ENCODE measurements at regions not wholly inside any gene's neighbourhood (a gene's known extent, or its start where the extent isn't known, plus 50 kb on each side); places are given as distances from the start of the nearest gene placed in this dataset.
A peak's percentile ranks its signal among the peaks of the same experiment; 100 is the strongest.

DNA sequence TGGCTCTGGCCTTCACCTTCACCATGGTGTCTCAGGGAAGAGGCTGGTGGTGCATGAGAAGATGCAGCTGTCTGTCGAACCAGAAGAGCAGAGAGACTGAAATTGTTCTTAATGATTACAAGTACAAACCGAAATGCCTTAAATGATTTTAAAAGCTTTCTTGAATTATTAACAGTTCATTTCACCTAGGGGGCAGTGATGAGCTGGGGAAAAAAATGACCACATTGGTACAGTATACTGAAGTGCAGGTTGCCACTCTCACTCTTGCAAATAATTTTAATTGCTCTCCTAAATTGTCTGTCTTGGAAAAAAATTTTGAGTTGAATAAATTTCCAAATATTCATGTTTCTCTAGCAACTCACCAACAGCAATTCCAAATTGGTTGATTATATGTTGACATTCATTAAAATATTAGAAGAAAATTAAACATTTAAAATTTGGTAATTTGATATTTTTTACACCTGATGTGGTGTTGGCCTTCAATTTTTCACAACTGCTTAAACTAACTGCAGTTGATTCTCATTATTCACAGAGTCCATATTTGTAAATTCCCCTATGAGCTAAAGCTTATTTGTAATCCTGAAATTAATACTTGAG lies 692.6 kb downstream of the ZWINT start:
- peaks cover 10% of the 10 kb centered on the region; the same call in 1 of the 2 replicates for H3K9me3 ChIP-seq (ENCODE audit: control insufficient read depth, insufficient read depth, low read length)
- ChIA-PET CTCF (no interaction called here), POLR2A (no interaction called here)
- DNase-seq (ENCODE audit: low read depth, low spot score), result no peak
- H3K4me3 ChIP-seq (ENCODE audit: low read depth, low read length), result no peak overlapping the region
- no peak overlapping the region for H3K27ac ChIP-seq (ENCODE audit: low read depth, low read length)
- no peaks in the 10 kb centered on the region for H3K27me3 ChIP-seq (ENCODE audit: control insufficient read depth, insufficient read depth, low read length)
- TF ChIP-seq, protein P1, sequence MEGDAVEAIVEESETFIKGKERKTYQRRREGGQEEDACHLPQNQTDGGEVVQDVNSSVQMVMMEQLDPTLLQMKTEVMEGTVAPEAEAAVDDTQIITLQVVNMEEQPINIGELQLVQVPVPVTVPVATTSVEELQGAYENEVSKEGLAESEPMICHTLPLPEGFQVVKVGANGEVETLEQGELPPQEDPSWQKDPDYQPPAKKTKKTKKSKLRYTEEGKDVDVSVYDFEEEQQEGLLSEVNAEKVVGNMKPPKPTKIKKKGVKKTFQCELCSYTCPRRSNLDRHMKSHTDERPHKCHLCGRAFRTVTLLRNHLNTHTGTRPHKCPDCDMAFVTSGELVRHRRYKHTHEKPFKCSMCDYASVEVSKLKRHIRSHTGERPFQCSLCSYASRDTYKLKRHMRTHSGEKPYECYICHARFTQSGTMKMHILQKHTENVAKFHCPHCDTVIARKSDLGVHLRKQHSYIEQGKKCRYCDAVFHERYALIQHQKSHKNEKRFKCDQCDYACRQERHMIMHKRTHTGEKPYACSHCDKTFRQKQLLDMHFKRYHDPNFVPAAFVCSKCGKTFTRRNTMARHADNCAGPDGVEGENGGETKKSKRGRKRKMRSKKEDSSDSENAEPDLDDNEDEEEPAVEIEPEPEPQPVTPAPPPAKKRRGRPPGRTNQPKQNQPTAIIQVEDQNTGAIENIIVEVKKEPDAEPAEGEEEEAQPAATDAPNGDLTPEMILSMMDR (IDR thresholded peaks at IDR 0.05; ENCODE audit: low read depth, low read length), result no peak

DNA sequence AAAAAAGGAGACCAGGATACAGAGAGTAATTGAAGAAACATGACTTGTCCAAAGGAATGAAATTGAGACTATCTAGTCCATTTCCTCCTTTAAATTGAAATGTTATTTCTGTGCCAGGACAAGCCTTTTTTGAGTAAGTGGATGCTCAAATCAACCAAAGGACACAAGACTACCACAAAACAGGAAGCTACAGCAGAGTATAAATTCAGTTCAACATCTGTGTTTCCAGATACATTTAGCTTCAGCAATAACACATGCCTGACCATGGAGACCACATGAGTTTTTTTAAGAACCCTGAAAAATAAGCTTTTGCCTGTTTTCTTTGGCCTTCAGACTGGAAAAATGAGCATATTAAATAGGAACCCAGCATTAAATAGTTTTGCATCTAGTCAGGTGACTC lies 707.5 kb downstream of the ZWINT start:
- Histone ChIP-seq H3K4me3 (ENCODE audit: low read depth, low read length) (no peak overlapping the region), H3K9me3 (ENCODE audit: control insufficient read depth, insufficient read depth, low read length) (no peaks in the 10 kb centered on the region; the same call in 1 of the 2 replicates), H3K27ac (ENCODE audit: low read depth, low read length) (no peak overlapping the region), H3K27me3 (ENCODE audit: control insufficient read depth, insufficient read depth, low read length) (no peaks in the 10 kb centered on the region)
- ChIA-PET CTCF (no interaction called here), POLR2A (no interaction called here)
- no peak for DNase-seq (ENCODE audit: low read depth, low spot score)
- TF ChIP-seq, protein P1 (IDR thresholded peaks at IDR 0.05; ENCODE audit: low read depth, low read length), result no peak

DNA sequence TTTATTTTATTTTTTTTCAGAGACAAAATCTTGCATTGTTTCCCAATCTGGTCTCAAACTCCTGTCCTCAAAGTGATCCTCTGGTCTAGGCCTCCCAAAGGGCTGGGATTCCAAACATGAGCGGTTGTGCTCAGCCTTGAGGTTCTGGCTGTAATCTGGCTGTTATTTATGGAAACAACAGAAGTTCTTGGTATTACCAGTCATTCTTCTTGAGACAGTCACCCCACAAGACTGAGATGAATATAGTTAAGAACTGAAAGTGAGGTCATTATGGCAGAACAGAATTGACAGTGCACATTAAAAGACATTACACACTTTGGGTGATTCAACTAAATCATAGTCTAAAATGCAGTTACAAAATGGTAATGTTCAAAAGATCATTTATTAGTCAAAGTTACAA lies 719.5 kb downstream of the ZWINT start:
- ChIA-PET CTCF (no interaction called here), POLR2A (no interaction called here)
- no peak for DNase-seq (ENCODE audit: low read depth, low spot score)
- no peak overlapping the region for H3K4me3 ChIP-seq (ENCODE audit: low read depth, low read length)
- H3K9me3 ChIP-seq (ENCODE audit: control insufficient read depth, insufficient read depth, low read length), result peaks cover 7% of the 10 kb centered on the region; the same call in 1 of the 2 replicates
- H3K27ac ChIP-seq (ENCODE audit: low read depth, low read length), result no peak overlapping the region
- no peaks in the 10 kb centered on the region for H3K27me3 ChIP-seq (ENCODE audit: control insufficient read depth, insufficient read depth, low read length)
- TF ChIP-seq, protein P1 (IDR thresholded peaks at IDR 0.05; ENCODE audit: low read depth, low read length), result no peak

DNA sequence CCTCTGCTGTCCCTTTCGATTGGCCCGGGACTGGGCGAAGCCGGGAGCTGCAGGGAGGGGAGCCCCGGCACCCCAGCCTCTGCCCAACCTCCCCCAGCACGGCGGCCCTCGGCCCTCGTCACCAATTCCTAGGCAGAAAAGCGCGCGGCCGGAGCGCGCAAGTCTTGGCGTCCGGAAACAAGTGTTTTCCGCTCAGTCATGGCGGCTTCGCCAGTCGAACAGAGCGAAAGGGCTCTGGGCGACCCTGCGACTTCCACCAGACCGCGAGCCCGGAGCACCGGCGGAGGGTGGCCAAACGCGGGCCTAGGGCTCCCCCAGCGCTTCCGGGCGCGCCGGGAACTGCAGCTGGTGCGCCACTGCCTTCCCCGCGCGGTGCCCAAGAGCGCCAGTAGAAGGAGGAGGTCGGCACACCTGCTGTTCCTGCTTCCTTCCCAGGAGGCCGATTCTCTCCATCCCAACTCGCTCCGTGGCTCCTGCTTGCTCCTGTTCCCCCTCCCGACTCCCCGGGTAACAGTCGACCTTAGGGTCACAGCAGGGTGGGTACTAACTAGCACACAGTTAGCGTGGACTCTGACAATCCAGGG lies 729.9 kb downstream of the ZWINT start:
- H3K27me3 ChIP-seq (ENCODE audit: control insufficient read depth, insufficient read depth, low read length), result no peaks in the 10 kb centered on the region
- ChIA-PET POLR2A (no interaction called here), CTCF (interaction anchor here (0.6 kb wide), 1 partner anchor 71 kb away, joined by 3 read pairs; no protein-coding TSS in a partner anchor)
- peak overlapping the region; percentile 13; the same call in 1 of the 2 replicates for H3K4me3 ChIP-seq (ENCODE audit: low read depth, low read length)
- no peak for DNase-seq (ENCODE audit: low read depth, low spot score)
- H3K9me3 ChIP-seq (ENCODE audit: control insufficient read depth, insufficient read depth, low read length), result peaks cover 11% of the 10 kb centered on the region; the same call in 1 of the 2 replicates
- H3K27ac ChIP-seq (ENCODE audit: low read depth, low read length), result no peak overlapping the region
- TF ChIP-seq, protein P1 (IDR thresholded peaks at IDR 0.05; ENCODE audit: low read depth, low read length), result peak; percentile 18; the same call in 1 of the 2 replicates

DNA sequence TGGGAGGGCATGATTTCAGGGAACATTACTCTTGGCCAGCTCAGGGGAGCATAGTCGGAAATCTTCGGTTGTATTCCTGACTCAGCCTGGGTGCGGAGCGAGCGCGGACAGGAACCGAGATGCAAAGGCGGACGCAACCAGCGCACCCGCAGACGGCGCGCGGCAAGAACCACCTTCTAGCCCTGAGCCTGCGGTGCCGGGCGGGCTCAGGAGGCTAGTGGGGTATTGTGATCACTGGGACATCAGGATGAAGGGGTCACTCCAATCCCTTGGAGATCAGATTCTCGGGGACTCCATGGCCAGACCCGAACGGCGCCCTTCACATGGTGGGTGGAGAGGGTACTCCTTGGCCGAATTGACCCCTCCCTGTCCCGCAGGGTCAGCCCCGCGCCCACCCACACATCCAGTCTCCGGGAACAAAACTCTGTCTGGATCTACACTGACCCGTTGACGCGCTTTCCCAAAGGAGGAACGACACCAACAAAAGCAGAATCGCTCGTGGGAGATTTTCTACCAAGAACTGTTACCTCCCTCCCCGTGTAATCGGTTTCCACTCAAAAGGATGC lies 730.5 kb downstream of the ZWINT start:
- TF ChIP-seq, protein P1 (IDR thresholded peaks at IDR 0.05; ENCODE audit: low read depth, low read length), result no peak
- Histone ChIP-seq H3K4me3 (ENCODE audit: low read depth, low read length) (no peak overlapping the region), H3K27me3 (ENCODE audit: control insufficient read depth, insufficient read depth, low read length) (no peaks in the 10 kb centered on the region), H3K9me3 (ENCODE audit: control insufficient read depth, insufficient read depth, low read length) (peaks cover 11% of the 10 kb centered on the region; the same call in 1 of the 2 replicates), H3K27ac (ENCODE audit: low read depth, low read length) (no peak overlapping the region)
- CTCF ChIA-PET, result no interaction called here
- POLR2A ChIA-PET, result no interaction called here
- no peak for DNase-seq (ENCODE audit: low read depth, low spot score)
